Central memory CD4-positive, alpha-beta T cell (primary cell): ENCODE measurements at regions not wholly inside any gene's neighbourhood (a gene's known extent, or its start where the extent isn't known, plus 50 kb on each side); places are given as distances from the start of the nearest gene placed in this dataset.
"Not testable (repeated sequence)": the region's sequence is repeated elsewhere in the genome, so short reads cannot be mapped to it uniquely, and the experiment has no call there.

ENCODE experiments used
- DNase-seq: peaks from one replicate; pipeline ENCODE4 v3.0.0; 2022

GRCh38 chr2:122341007-122341406 lies 585.6 kb downstream of the TSN start:
- DNase-seq: no peak

DNA sequence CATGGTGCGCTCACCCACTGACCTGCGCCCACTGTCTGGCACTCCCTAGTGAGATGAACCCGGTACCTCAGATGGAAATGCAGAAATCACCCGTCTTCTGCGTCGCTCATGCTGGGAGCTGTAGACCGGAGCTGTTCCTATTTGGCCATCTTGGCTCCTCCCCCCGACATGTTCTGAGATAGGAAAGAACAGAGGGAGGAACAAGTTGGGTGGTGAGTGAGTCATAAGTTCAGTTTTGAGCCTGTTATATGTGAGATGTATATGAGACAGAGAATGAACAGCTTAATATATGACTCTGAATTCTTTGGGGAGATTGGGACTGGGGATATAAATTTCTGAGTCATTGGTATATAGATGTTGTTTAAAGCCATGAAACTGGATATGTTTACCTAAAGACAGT lies 596.7 kb downstream of the TSN start:
- not testable (repeated sequence) for DNase-seq

- DNase-seq: no peak
Measured at GRCh38 chr2:122357998-122358397, 602.5 kb downstream of the TSN start.

GRCh38 chr2:122358729-122359128 lies 603.3 kb downstream of the TSN start:
- no peak for DNase-seq

GRCh38 chr2:122363885-122364284 lies 608.4 kb downstream of the TSN start:
- DNase-seq: no peak

DNA sequence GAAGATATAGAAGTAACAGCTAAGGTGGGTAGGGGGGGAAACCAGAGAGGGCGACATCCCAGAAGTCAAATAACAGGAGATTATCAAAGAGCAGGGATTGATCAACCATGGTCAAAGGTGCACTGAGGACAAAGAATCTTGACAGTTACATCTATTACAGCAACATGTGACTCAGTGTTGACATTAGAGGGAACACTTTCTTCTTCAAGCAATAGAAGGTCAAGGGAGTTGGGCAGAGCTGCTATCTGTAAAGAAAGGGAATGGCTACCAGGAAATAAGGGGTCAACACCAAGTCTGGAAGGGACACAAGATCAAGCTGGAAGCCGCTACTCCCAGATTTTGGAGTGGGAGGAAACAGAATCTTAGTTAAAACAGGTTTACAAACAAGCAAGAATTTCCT lies 611.0 kb downstream of the TSN start:
- DNase-seq: no peak

DNA sequence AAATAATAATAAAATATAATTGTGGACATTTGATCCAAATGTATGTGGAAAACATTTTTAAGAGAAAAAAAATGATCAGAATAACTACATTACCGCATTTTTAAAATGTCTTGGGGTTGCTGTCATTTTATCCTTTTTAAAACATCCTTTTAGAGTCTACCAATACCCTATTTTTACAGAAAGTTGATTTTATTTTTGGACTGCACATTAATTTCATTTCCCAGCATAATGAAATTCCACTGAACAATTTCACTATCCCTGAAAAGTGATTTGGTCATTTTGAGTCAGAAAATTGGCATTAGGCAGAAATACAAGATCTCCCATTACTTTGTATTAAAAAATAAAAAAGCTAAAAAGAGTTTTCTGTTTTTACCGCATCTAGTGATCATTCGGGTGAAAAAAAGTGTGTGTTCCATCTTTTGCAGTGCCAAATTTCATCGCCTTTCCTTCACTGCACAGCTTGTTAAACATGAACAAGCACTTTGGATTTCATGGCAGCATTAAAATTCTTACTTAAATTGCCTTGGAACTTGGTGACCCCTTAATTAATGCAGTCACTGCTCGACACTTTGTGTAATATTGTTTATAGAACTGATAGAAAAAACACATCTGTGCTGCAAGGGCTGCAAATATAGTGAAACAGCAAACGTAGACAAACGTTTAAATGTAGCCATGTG lies 611.7 kb downstream of the TSN start:
- DNase-seq: no peak

DNA sequence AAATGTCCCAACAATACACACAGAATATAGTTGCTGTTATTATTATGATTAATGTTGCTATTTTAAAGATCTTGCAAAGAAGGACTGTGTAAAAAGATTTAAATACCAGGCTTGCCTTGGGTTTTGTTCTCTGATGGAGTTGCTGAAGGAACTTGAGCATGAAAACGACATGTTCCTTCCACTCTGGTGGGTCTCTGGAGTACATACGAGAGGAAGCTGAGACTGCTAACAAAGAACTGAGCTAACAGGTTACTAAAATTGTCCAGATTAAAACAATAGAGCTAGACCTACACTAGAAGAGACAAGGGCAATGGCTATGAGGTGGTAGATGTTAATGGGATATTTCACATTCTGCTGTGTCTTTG lies 612.2 kb downstream of the TSN start:
- DNase-seq: no peak

- DNase-seq: no peak
Measured at GRCh38 chr2:122368576-122369243, 613.3 kb downstream of the TSN start.

DNA sequence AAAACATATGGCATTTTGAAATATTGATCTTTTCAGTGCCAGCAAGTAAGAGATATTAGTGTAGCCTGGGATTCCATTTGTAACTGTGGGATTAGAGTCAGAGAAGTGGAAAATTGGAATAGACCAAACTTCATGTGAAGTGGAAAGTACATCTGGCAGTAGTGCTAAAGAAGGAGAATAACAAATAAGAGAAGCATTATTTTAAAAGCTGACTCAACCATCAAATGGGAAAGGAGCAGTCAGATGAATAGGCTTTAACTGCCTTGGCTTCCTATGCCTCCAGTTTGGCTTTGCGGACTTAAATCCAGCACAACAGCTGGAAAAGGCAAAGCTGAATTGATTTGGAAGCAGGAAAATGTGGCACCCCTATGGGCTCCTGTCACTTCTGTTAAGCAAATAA lies 623.1 kb downstream of the TSN start:
- DNase-seq: no peak

DNA sequence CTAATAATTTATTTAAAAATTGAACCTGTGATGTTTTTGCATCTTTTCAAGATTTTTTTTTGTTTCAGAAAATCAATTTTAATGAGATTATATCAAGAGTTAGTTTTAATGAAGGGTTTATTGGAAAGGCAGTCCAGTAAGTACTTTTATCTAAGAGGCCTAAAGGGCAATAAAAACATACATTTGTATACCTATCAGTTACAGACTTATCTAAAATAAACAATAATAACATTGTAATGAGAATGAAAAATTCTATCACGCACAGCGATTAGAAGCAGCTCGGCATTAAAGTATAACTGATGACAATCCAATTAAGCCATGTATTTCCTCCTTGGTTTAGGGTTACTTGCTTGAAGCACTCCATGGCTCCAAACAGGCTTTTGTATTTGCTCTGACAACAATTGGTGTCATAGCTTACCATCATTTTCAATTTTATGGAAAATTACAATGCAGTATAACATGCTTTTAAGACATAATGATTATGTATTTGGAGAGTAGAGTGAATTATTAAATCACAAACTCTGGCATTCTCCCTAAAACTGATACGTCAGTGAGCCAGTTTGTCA lies 629.4 kb downstream of the TSN start:
- DNase-seq: no peak

GRCh38 chr2:122388208-122388607 lies 632.8 kb downstream of the TSN start:
- no peak for DNase-seq

GRCh38 chr2:122389694-122390093 lies 634.2 kb downstream of the TSN start:
- DNase-seq: no peak

DNA sequence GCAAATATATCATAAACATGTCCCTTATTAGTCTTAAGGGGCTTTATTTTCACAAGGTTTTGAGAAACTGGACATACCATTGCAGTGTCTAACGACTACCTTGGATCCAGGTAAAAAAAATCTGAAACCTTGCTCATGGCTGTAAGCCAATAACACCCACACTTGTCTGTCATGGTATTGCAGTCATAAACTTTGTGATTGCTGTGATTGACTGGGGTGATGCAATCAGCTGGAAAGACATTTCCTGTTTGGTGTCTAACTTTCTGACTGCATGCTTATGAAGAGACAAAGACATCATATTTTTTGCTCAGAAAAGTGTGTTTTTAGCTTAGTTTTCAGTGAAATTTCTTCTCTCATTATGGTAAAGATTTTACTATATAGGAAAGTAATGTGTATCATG lies 635.0 kb downstream of the TSN start:
- DNase-seq: no peak

- DNase-seq: no peak
Measured at GRCh38 chr2:122391726-122392125, 636.3 kb downstream of the TSN start.

GRCh38 chr2:122395687-122396086 lies 640.2 kb downstream of the TSN start:
- DNase-seq: no peak

GRCh38 chr2:122411231-122411630 lies 655.8 kb downstream of the TSN start:
- no peak for DNase-seq

DNA sequence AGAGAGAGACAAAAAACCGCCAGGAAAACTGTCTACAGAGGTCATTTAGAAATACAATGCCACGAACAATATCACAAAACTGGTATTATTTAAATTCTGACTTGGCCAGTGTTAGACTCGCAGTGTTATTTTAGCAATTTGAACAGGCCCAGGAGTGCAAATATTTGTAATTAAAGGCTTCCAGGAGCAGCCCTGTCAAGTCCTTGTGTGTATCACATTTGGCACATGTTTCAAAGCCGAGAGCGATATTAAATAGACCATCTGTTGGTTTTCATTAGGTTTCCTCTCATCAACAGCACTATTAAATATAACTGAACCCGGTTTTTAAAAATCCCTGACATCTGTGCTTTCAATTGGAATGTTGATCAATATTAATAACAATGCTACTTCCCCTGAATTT lies 656.9 kb downstream of the TSN start:
- no peak for DNase-seq

GRCh38 chr2:122414902-122415301 lies 659.5 kb downstream of the TSN start:
- no peak for DNase-seq

- no peak for DNase-seq
Measured at GRCh38 chr2:122417114-122417513, 661.7 kb downstream of the TSN start.

- DNase-seq: no peak
Measured at GRCh38 chr2:122421775-122422174, 666.3 kb downstream of the TSN start.

GRCh38 chr2:122422384-122422991 lies 667.0 kb downstream of the TSN start:
- no peak for DNase-seq

DNA sequence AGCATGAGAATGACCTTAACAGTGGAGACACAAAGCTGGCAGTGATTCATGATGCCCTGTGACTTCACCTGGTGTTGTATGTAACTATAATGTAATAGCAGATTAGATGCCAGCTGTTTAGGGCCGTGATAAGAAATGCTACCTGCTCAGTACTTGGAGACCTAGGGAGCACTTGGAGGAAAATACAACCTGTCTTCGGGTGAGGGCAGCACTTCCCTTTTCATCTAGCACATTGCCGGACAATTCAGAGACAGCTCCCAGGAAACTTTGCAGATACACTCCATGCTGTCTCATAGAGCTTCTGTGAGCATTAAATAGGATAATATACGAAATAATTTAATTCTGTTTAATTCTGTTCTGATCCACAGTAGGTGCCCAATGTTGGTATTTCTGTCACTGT lies 668.5 kb downstream of the TSN start:
- no peak for DNase-seq

- DNase-seq: no peak
Measured at GRCh38 chr2:122433123-122433754, 677.8 kb downstream of the TSN start.
